SK-N-MC (cell line): ENCODE measurements at regions not wholly inside any gene's neighbourhood (a gene's known extent, or its start where the extent isn't known, plus 50 kb on each side); places are given as distances from the start of the nearest gene placed in this dataset.

Experiments used
- DNase-seq: peaks from one replicate; pipeline ENCODE4 v3.0.0-alpha.2; 2011; ENCODE audit warnings: low read depth, low spot score
- H3K27ac ChIP-seq: fragments of 200-600 bp; sonication (generic); 2 replicates; pipeline ENCODE4 v1.5.1; 2016; ENCODE audit warnings: mixed run types
- H3K36me3 ChIP-seq: fragments of 200-600 bp; sonication (generic); 2 replicates; pipeline ENCODE4 v1.6.1; 2017; ENCODE audit warnings: antibody characterized with exemption, low read length, mixed read lengths; ENCODE audit not compliant: insufficient read depth
- H3K4me3 ChIP-seq: fragments of 200-600 bp; sonication (generic); 2 replicates; pipeline ENCODE4 v1.5.1; 2016
- H3K9ac ChIP-seq: fragments of 200-600 bp; sonication (generic); 2 replicates; pipeline ENCODE4 v1.8.0; 2017; ENCODE audit warnings: mixed run types, mixed read lengths; ENCODE audit not compliant: insufficient read length
- H3K9me3 ChIP-seq: fragments of 200-600 bp; sonication (generic); 2 replicates; pipeline ENCODE4 v1.6.1; 2017; ENCODE audit warnings: low read depth, mild to moderate bottlenecking, antibody characterized with exemption, low read length, moderate library complexity, mixed read lengths
- EZH2 ChIP-seq: fragments of 200-600 bp; sonication (generic); IDR thresholded peaks from one replicate; pipeline ENCODE4 v1.6.1; 2017; ENCODE audit warnings: antibody characterized with exemption
- FOXP2 ChIP-seq: optimal IDR thresholded peaks from 2 replicates; pipeline ENCODE3; 2011; ENCODE audit warnings: mild to moderate bottlenecking, moderate library complexity; ENCODE audit not compliant: insufficient read depth; ENCODE audit errors: extremely low read length, control extremely low read depth
- POLR2AphosphoS5 ChIP-seq: IDR thresholded peaks from 2 replicates; pipeline ENCODE4 v1.6.1; 2012; ENCODE audit warnings: mild to moderate bottlenecking, low read depth, low read length, borderline replicate concordance

DNA sequence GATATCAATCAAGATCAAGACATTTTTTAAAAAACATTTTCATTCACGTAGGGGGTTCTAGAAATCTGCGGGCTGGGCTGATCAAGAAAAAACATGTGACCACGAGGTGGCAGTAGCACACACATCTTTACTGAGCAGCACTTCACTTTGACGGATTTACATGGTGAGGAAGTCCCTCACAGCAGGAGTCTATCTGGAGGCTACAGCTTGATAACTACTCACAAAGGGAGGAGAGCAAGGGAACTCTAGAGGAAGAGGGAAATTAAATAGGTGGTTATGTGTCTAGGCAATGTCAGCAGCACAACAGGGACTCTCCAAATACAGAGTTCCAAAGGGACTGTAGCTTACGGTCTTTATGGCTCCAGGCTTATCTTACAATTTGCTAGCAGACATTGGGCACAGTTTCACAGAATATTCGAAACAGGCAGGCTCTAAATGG is 248.1 kb downstream of the DPY19L2 start:
- Histone ChIP-seq H3K9ac (no peak overlapping the region), H3K36me3 (no peaks in the 10 kb centered on the region), H3K9me3 (no peaks in the 10 kb centered on the region), H3K4me3 (no peak overlapping the region), H3K27ac (no peak overlapping the region)
- DNase-seq = peak; percentile 98
- TF ChIP-seq FOXP2 (peak; percentile 32), POLR2AphosphoS5 (peak; percentile 49; the same call in 1 of the 2 replicates), EZH2 (no peak)

DNA sequence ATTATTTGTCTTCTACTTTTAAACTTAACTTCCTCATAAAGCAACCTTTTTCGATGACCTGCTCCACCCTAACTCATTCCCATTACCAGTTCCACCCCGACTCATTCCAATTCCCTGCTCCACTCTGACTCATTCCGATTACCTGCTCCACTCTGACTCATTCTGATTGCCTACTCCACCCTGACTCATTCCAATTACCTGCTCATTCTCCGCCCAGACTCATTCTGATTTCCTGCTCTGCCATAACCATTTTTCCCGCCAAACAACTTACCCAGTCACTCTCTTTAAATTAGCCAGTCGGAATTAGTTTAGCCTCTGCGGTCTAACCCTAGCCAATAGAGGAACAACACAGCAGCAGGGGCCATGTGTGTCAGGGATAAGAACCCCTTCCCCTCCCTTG is 249.1 kb downstream of the DPY19L2 start:
- no peak overlapping the region for H3K4me3 ChIP-seq
- H3K27ac ChIP-seq = no peak overlapping the region
- H3K9ac ChIP-seq = no peak overlapping the region
- no peak for DNase-seq
- H3K9me3 ChIP-seq = peaks cover 2% of the 10 kb centered on the region; the same call in 1 of the 2 replicates
- TF ChIP-seq EZH2 (no peak), POLR2AphosphoS5 (no peak), FOXP2 (no peak)
- no peaks in the 10 kb centered on the region for H3K36me3 ChIP-seq

DNA sequence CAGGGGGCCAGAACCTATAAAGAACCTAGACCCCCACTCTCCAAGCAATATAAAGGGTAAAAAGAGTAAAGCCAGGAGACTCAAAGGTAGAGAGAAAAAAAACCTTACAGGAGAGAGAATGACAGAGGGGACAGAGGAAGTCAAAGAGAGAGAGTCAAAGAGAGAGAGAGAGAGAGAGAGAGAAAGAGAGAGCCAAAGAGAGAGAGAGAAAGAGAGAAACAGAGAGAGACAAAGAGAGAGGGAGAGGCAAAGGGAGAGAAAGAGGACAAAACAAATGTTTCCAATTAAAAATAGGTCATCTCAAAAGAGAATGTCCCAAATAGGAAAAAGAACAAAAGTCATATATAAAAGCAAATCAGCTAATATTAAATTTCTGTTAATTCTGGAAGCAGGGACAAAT is 251.5 kb downstream of the DPY19L2 start:
- Histone ChIP-seq H3K9me3 (peaks cover 2% of the 10 kb centered on the region; the same call in 1 of the 2 replicates), H3K9ac (no peak overlapping the region), H3K27ac (no peak overlapping the region), H3K4me3 (no peak overlapping the region), H3K36me3 (no peaks in the 10 kb centered on the region)
- TF ChIP-seq FOXP2 (no peak), POLR2AphosphoS5 (no peak), EZH2 (no peak)
- no peak for DNase-seq

DNA sequence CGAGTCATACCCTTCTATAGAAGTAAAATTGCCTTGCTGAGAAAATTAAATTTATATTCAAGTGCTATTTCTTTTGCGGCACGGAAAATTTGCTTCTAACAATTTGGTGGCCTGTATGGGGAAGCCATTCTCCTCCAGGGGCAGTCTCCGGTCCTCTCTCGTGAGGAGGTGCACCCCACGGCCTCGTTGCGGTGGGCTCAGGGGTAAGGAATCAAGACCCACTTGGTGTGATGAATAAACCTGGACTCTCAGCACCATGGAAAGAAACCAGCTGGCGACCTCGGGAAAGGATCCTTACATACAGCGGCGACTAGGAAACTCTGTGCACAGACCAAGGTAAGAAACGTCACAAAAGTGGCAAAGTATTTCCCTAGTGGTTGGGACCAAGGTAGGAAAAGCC is 252.9 kb downstream of the DPY19L2 start:
- no peaks in the 10 kb centered on the region for H3K36me3 ChIP-seq
- H3K9me3 ChIP-seq = peaks cover 2% of the 10 kb centered on the region; the same call in 1 of the 2 replicates
- no peak for TF ChIP-seq FOXP2
- no peak for TF ChIP-seq POLR2AphosphoS5
- TF ChIP-seq EZH2 = no peak
- H3K9ac ChIP-seq = no peak overlapping the region
- H3K4me3 ChIP-seq = no peak overlapping the region
- no peak for DNase-seq
- no peak overlapping the region for H3K27ac ChIP-seq

DNA sequence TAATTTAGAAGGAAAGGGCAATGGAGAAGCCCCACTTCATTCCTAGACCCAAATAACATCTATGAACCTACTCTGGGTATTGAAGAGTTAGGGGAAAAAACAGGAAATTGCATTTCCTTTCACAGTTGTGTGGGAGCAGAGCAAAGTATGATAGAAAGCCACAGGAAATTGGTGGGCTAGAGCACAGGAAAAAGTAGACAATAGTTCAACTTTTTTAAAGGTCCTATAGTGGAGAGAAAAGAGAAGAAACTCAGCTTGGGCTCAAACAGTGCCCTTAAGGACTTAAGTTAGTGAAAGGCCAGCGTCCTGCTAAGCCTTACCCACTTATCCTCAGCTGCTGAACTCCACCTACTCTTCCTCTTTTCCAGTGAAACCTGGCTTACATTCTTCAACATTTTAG is 258.1 kb downstream of the DPY19L2 start:
- no peak overlapping the region for H3K9ac ChIP-seq
- no peaks in the 10 kb centered on the region for H3K36me3 ChIP-seq
- TF ChIP-seq POLR2AphosphoS5 = no peak
- no peak for TF ChIP-seq FOXP2
- TF ChIP-seq EZH2 = no peak
- no peak overlapping the region for H3K4me3 ChIP-seq
- no peak for DNase-seq
- peaks cover 2% of the 10 kb centered on the region; the same call in 1 of the 2 replicates for H3K9me3 ChIP-seq
- H3K27ac ChIP-seq = no peak overlapping the region

DNA sequence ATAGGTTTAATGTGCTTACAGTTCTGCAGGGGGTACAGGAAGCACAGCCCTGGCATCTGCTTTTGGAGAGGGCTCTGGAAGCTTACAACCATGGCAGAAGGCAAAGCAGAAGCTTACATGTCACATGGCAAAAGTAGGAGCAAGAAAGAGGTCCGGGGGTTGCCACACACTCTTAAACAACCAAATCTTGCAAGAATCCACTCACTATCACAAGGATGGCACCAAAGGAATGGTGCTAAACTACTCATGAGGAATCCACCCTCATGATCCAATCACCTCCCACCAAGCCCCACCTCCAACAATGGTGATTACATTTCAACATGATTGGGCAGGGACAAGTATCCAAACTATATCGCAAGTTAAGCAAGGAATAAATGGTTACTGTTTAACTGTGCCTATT is 255.8 kb upstream of the AVPR1A start:
- TF ChIP-seq FOXP2 (no peak), POLR2AphosphoS5 (no peak), EZH2 (no peak)
- Histone ChIP-seq H3K9ac (no peak overlapping the region), H3K9me3 (no peaks in the 10 kb centered on the region), H3K36me3 (no peaks in the 10 kb centered on the region), H3K4me3 (no peak overlapping the region), H3K27ac (no peak overlapping the region)
- DNase-seq = no peak

DNA sequence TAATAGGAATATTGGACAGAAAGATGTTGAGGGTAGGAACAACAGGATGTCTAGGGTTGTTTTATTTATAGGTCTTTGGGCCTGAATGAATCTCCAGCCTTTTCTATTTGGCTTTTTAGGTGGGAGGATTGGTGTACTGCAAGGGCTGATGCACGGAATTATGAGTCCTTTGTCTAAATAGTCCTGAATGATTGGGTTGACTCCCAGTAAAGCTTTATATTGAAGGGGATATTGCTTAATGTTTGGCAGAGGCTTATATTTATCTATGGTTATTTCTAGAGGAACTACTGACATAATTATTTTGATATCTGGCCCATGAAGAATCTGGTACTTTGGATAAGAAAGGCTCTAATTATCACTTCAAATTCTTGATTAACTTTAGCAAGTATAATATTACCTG is 253.6 kb upstream of the AVPR1A start:
- no peak overlapping the region for H3K9ac ChIP-seq
- H3K27ac ChIP-seq = no peak overlapping the region
- H3K4me3 ChIP-seq = no peak overlapping the region
- no peaks in the 10 kb centered on the region for H3K36me3 ChIP-seq
- H3K9me3 ChIP-seq = no peaks in the 10 kb centered on the region
- TF ChIP-seq EZH2 = no peak
- TF ChIP-seq POLR2AphosphoS5 = no peak
- no peak for TF ChIP-seq FOXP2
- no peak for DNase-seq

DNA sequence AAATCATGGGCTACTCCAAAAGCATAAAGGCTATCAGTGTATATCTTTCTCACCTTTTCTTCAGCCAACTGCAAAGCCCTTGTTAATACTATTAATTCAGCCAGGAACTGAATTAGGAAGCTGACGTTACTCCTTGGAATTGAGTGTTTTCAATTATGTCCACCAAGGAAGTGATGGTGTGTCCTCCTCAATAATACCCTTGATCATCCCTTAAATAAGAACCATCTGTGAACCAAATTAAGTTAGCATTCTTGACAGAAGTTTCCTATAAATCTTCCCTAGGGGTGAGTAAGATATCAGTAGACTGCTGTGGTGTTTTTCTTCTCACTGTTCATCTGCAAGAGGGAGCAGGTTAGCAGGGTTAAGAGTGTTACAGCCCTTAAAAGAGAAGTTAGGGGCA is 252.3 kb upstream of the AVPR1A start:
- no peak for DNase-seq
- Histone ChIP-seq H3K27ac (no peak overlapping the region), H3K36me3 (no peaks in the 10 kb centered on the region), H3K9ac (no peak overlapping the region), H3K4me3 (no peak overlapping the region), H3K9me3 (no peaks in the 10 kb centered on the region)
- no peak for TF ChIP-seq EZH2
- TF ChIP-seq FOXP2 = no peak
- TF ChIP-seq POLR2AphosphoS5 = no peak

DNA sequence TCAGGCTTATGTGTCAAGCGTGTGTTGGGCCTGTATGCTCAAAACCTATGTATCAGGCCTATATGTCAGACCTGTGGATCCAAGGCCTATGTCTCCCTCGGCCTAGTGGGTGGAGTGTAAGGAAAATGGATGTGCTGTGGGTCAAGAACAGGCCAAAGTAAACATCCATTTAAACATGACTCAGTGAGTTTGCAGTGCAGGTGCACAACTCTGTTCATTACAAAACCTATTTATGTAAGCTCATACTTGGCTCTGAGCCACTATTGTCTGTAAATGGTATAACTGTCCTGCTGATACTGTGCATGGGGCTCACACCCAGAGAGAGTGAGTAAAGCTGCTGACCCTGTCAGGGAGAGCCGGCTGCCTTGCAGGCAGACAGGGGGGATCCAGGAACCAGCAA is 249.7 kb upstream of the AVPR1A start:
- TF ChIP-seq EZH2 (no peak), FOXP2 (no peak), POLR2AphosphoS5 (no peak)
- no peak overlapping the region for H3K4me3 ChIP-seq
- no peak overlapping the region for H3K27ac ChIP-seq
- no peak overlapping the region for H3K9ac ChIP-seq
- no peaks in the 10 kb centered on the region for H3K36me3 ChIP-seq
- H3K9me3 ChIP-seq = no peaks in the 10 kb centered on the region
- DNase-seq = no peak

DNA sequence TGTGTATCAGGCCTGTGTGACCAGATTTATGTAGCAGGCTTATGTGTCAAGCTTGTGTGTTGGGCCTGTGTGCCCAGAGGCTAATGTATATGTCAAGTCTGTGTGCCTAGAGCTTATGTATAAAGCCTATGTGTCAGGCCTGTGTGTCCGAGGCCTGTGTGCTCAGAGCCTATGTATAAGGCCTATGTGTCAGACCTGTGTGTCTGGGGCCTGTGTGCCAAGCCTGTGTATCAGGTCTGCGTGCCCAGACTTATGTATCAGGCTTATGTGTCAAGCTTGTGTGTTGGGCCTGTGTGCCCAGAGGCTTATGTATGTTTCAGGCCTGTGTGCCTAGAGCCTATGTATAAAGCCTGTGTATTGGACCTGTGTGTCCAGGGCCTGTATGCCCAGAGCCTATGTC is 249.3 kb upstream of the AVPR1A start:
- no peak for TF ChIP-seq FOXP2
- TF ChIP-seq EZH2 = no peak
- TF ChIP-seq POLR2AphosphoS5 = no peak
- no peak overlapping the region for H3K4me3 ChIP-seq
- H3K36me3 ChIP-seq = no peaks in the 10 kb centered on the region
- DNase-seq = no peak
- no peak overlapping the region for H3K9ac ChIP-seq
- H3K27ac ChIP-seq = no peak overlapping the region
- no peaks in the 10 kb centered on the region for H3K9me3 ChIP-seq
